IMR-90 (cell line): ENCODE measurements at regions not wholly inside any gene's neighbourhood (a gene's known extent, or its start where the extent isn't known, plus 50 kb on each side); places are given as distances from the start of the nearest gene placed in this dataset.

Experiments used
- ATAC-seq: fragments of 200-7000 bp; cut with Tn5 transposase; 2 replicates; pipeline ENCODE4 v1.9.1; 2020; ENCODE audit warnings: low read depth, mild to moderate bottlenecking, moderate library complexity
- BruUV-seq: library from RNA; stranded (reverse); fragments of 400-500 nt; replicated peaks from 2 replicates; lab custom pipeline; 2021; lab: Mats Ljungman, UMichigan
- CTCF ChIA-PET: fragments of 300-600 bp; formaldehyde crosslinking; extraction: SDS; loops from one replicate; lab custom pipeline; 2021; ENCODE audit warnings: antibody characterized with exemption; lab: Yijun Ruan, JAX
- POLR2A ChIA-PET: fragments of 300-600 bp; sonication (Branson Sonifier 250); formaldehyde crosslinking; loops from one replicate; lab custom pipeline; 2022; ENCODE audit warnings: antibody characterized with exemption; ENCODE audit not compliant: unreplicated experiment; lab: Charles Lee
- DNase-seq: peaks from one replicate; pipeline ENCODE4 v3.0.0; 2013
- H2AFZ ChIP-seq: replicated peaks from 2 replicates; pipeline ENCODE3; 2013; ENCODE audit warnings: low read length, mild to moderate bottlenecking; ENCODE audit not compliant: poor library complexity
- H2AK5ac ChIP-seq: 2 replicates; pipeline ENCODE4 v1.6.1; 2013; ENCODE audit warnings: low read depth, low read length, inconsistent platforms
- H2AK9ac ChIP-seq: replicated peaks from 2 replicates; pipeline ENCODE3; 2013; ENCODE audit warnings: mild to moderate bottlenecking, low read depth, low read length, moderate library complexity; ENCODE audit not compliant: poor library complexity
- H2BK120ac ChIP-seq: 2 replicates; pipeline ENCODE4 v1.6.1; 2013; ENCODE audit warnings: low read depth, low read length, inconsistent platforms
- H2BK15ac ChIP-seq: 3 replicates; pipeline ENCODE4 v1.6.1; 2013; ENCODE audit warnings: low read depth, low read length, inconsistent platforms
- H2BK20ac ChIP-seq: 2 replicates; pipeline ENCODE4 v1.6.1; 2013; ENCODE audit warnings: low read depth, mild to moderate bottlenecking, inconsistent platforms, low read length, moderate library complexity
- H2BK5ac ChIP-seq: 2 replicates; pipeline ENCODE4 v1.6.1; 2013; ENCODE audit warnings: mild to moderate bottlenecking, low read depth, low read length, inconsistent platforms; ENCODE audit not compliant: poor library complexity, severe bottlenecking
- H3K14ac ChIP-seq: replicated peaks from 2 replicates; pipeline ENCODE4 v1.6.1; 2013; ENCODE audit warnings: low read depth, low read length, inconsistent platforms
- H3K18ac ChIP-seq: 2 replicates; pipeline ENCODE4 v1.6.1; 2013; ENCODE audit warnings: low read depth, low read length, control low read depth
- H3K23ac ChIP-seq: 2 replicates; pipeline ENCODE4 v1.6.1; 2013; ENCODE audit warnings: low read depth, low read length, inconsistent platforms
- H3K27ac ChIP-seq: 2 replicates; pipeline ENCODE4 v1.5.1; 2013; ENCODE audit warnings: mild to moderate bottlenecking, control low read depth, low read length; ENCODE audit not compliant: insufficient read depth
- H3K27me3 ChIP-seq: 2 replicates; pipeline ENCODE4 v1.6.1; 2013; ENCODE audit warnings: low read length; ENCODE audit not compliant: control insufficient read depth, insufficient read depth
- H3K36me3 ChIP-seq: 2 replicates; pipeline ENCODE4 v1.6.1; 2013; ENCODE audit warnings: low read length, mixed read lengths; ENCODE audit not compliant: control insufficient read depth, insufficient read depth
- H3K4ac ChIP-seq: 2 replicates; pipeline ENCODE4 v1.6.1; 2013; ENCODE audit warnings: low read depth, low read length, inconsistent platforms
- H3K4me1 ChIP-seq: 2 replicates; pipeline ENCODE4 v1.6.1; 2013; ENCODE audit warnings: low read length, mixed read lengths; ENCODE audit not compliant: control insufficient read depth, insufficient read depth
- H3K4me2 ChIP-seq: 2 replicates; pipeline ENCODE4 v1.6.1; 2013; ENCODE audit warnings: low read depth, mild to moderate bottlenecking, control low read depth, low read length, moderate library complexity
- H3K4me3 ChIP-seq: 2 replicates; pipeline ENCODE4 v1.5.1; 2013; ENCODE audit warnings: low read depth, mild to moderate bottlenecking, control low read depth, low read length, moderate library complexity; ENCODE audit not compliant: insufficient read depth
- H3K56ac ChIP-seq: 2 replicates; pipeline ENCODE4 v1.6.1; 2013; ENCODE audit warnings: low read length, inconsistent platforms; ENCODE audit not compliant: insufficient read depth; ENCODE audit errors: extremely low read depth
- H3K79me1 ChIP-seq, 2 experiments: 2 replicates each; pipeline ENCODE4 v1.6.1; 2013; ENCODE audit warnings: low read length in 2 of 2, inconsistent platforms in 1 of 2, low read depth in 1 of 2
- H3K9ac ChIP-seq: 2 replicates; pipeline ENCODE4 v1.6.1; 2013; ENCODE audit warnings: low read depth, low read length, control low read depth
- H3K9me1 ChIP-seq: 2 replicates; pipeline ENCODE4 v1.6.1; 2013; ENCODE audit warnings: low read length, inconsistent platforms; ENCODE audit not compliant: insufficient read depth
- H3K9me3 ChIP-seq: 2 replicates; pipeline ENCODE4 v1.6.1; 2013; ENCODE audit warnings: low read length; ENCODE audit not compliant: control insufficient read depth, insufficient read depth
- H4K20me1 ChIP-seq: 2 replicates; pipeline ENCODE4 v1.6.1; 2013; ENCODE audit warnings: low read length, inconsistent platforms; ENCODE audit not compliant: insufficient read depth
- H4K5ac ChIP-seq: 2 replicates; pipeline ENCODE4 v1.6.1; 2013; ENCODE audit warnings: mild to moderate bottlenecking, low read depth, low read length, control low read depth
- H4K8ac ChIP-seq, 2 experiments: 2 replicates each; pipeline ENCODE4 v1.6.1; 2013; ENCODE audit warnings: low read depth in 2 of 2, low read length in 2 of 2, control low read depth in 1 of 2, inconsistent platforms in 1 of 2
- H4K91ac ChIP-seq: 2 replicates; pipeline ENCODE4 v1.6.1; 2013; ENCODE audit warnings: low read depth, low read length, inconsistent platforms; ENCODE audit not compliant: insufficient read depth
- BHLHE40 ChIP-seq: fragments of 150-350 bp; IDR thresholded peaks from 2 replicates; pipeline ENCODE4 v1.6.1; 2016; ENCODE audit warnings: mild to moderate bottlenecking, low read depth, low read length
- CEBPB ChIP-seq: IDR thresholded peaks from 2 replicates; pipeline ENCODE4 v1.6.1; 2012; ENCODE audit warnings: low read depth, low read length, improper control_type of control experiment
- CHD1 ChIP-seq: IDR thresholded peaks from 2 replicates; pipeline ENCODE4 v1.6.1; 2012; ENCODE audit warnings: low read depth, low read length, improper control_type of control experiment
- CTCF ChIP-seq: conservative IDR thresholded peaks from 2 replicates; pipeline ENCODE4 v1.5.1; 2012; ENCODE audit warnings: mild to moderate bottlenecking, low read depth, low read length, improper control_type of control experiment
- ELK1 ChIP-seq: fragments of 150-350 bp; IDR thresholded peaks from 2 replicates; pipeline ENCODE4 v1.6.1; 2016; ENCODE audit warnings: low read depth, mild to moderate bottlenecking, low read length, moderate library complexity, borderline replicate concordance
- MAFK ChIP-seq: IDR thresholded peaks from 2 replicates; pipeline ENCODE4 v1.6.1; 2012; ENCODE audit warnings: low read depth, low read length, improper control_type of control experiment
- MAZ ChIP-seq: IDR thresholded peaks from 2 replicates; pipeline ENCODE4 v1.6.1; 2012; ENCODE audit warnings: low read depth, mild to moderate bottlenecking, low read length, improper control_type of control experiment, moderate library complexity, borderline replicate concordance
- NFE2L2 ChIP-seq: fragments of 150-350 bp; IDR thresholded peaks from 2 replicates; pipeline ENCODE4 v1.6.1; 2016; ENCODE audit warnings: low read depth, mild to moderate bottlenecking, low read length
- POLR2A ChIP-seq: IDR thresholded peaks from 2 replicates; pipeline ENCODE4 v1.6.1; 2012; ENCODE audit warnings: mild to moderate bottlenecking, low read depth, low read length
- RCOR1 ChIP-seq: IDR thresholded peaks from 2 replicates; pipeline ENCODE4 v1.6.1; 2012; ENCODE audit warnings: mild to moderate bottlenecking, low read length, improper control_type of control experiment; ENCODE audit not compliant: insufficient replicate concordance
- RFX5 ChIP-seq: IDR thresholded peaks from 2 replicates; pipeline ENCODE4 v1.8.0; 2012; ENCODE audit warnings: low read depth, mild to moderate bottlenecking, low read length, moderate library complexity
- SMC3 ChIP-seq: fragments of 150-350 bp; IDR thresholded peaks from 2 replicates; pipeline ENCODE4 v1.6.1; 2016; ENCODE audit warnings: low read depth, mild to moderate bottlenecking, antibody characterized with exemption, low read length, moderate library complexity
- USF2 ChIP-seq: fragments of 150-350 bp; IDR thresholded peaks from 2 replicates; pipeline ENCODE4 v1.6.1; 2017; ENCODE audit warnings: mild to moderate bottlenecking, antibody characterized with exemption, low read length, low read depth
- WGBS, 2 experiments: methylation state at CpG; one replicate each; pipeline versions ENCODE4 v1.1.5 to v1.1.7; 2013; ENCODE audit warnings: missing lambda C conversion rate in 2 of 2; ENCODE audit not compliant: insufficient read length in 1 of 2; ENCODE audit errors: extremely low coverage in 2 of 2; 5-methylcytosine and 5-hydroxymethylcytosine counted together
- dilution Hi-C: fragments of 300-500 bp; cut with HindIII; formaldehyde crosslinking; loops from one replicate; pipeline ENCODE4 v1.14.3; 2018; ENCODE audit warnings: low sequenced_read_pairs; ENCODE audit not compliant: unreplicated experiment
- in situ Hi-C: fragments of 300-500 bp; cut with MboI; formaldehyde crosslinking; loops from 3 replicates; pipeline ENCODE4 v1.14.3; 2019; ENCODE audit warnings: low sequenced_read_pairs, inconsistent platforms, mixed read lengths
- intact Hi-C: fragments of 100-400 bp; cut with micrococcal nuclease; formaldehyde crosslinking; loops from 2 replicates; pipeline ENCODE4 v1.10.0; 2022

DNA sequence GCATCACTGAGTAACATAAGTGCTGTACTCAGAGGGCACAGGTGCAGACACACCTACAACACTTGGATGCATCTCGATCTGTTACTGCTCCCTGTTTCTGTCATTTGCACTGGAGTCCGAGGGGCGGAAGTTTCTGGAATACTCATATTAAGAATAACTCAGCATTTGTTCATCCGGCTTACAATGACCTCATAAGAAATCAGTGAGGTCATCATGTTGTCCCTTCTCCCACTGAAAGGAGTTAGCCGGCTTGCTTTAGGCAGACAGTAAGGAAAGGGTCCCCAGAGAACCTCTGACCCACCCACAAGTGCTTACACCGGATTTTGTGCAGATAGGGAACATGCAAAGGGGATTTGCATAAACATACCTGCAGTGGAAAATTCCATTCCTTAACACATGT, 344.7 kb downstream of the HAPSTR1 start:
- H3K14ac ChIP-seq = no peak overlapping the region
- peaks cover 7% of the 10 kb centered on the region; the same call in 1 of the 2 replicates for H3K9me3 ChIP-seq
- no peak overlapping the region for H4K8ac ChIP-seq
- H2AK9ac ChIP-seq = no peak overlapping the region
- no peak overlapping the region for H2BK20ac ChIP-seq
- H3K4me1 ChIP-seq = no peaks in the 10 kb centered on the region
- no peak overlapping the region for H3K4me2 ChIP-seq
- no peak for DNase-seq
- H3K79me1 ChIP-seq = no peaks in the 10 kb centered on the region
- no peak overlapping the region for H2BK5ac ChIP-seq
- dilution Hi-C loops (no loop called here), intact Hi-C loops (no loop called here), in situ Hi-C loops (no loop called here)
- ChIA-PET POLR2A (no interaction called here), CTCF (no interaction called here)
- H3K9me1 ChIP-seq = no peaks in the 10 kb centered on the region
- no peak overlapping the region for H2BK120ac ChIP-seq
- BruUV-seq = no TSS peak
- H3K27me3 ChIP-seq = no peaks in the 10 kb centered on the region
- no peak overlapping the region for H2AFZ ChIP-seq
- no peak overlapping the region for H2BK15ac ChIP-seq
- no peak overlapping the region for H3K18ac ChIP-seq
- no peaks in the 10 kb centered on the region for H3K36me3 ChIP-seq
- no peaks in the 10 kb centered on the region for H4K20me1 ChIP-seq
- no peak overlapping the region for H3K4me3 ChIP-seq
- H3K23ac ChIP-seq = no peak overlapping the region
- TF ChIP-seq CTCF = no peak
- TF ChIP-seq CHD1 = no peak
- TF ChIP-seq RCOR1 = no peak
- no peak for TF ChIP-seq MAZ
- TF ChIP-seq ELK1 = no peak
- no peak for TF ChIP-seq CEBPB
- TF ChIP-seq USF2 = no peak
- TF ChIP-seq NFE2L2 = no peak
- no peak for TF ChIP-seq RFX5
- TF ChIP-seq POLR2A = no peak
- TF ChIP-seq BHLHE40 = no peak
- TF ChIP-seq SMC3 = no peak
- no peak for TF ChIP-seq MAFK
- H3K4ac ChIP-seq = no peak overlapping the region
- H4K91ac ChIP-seq = no peak overlapping the region
- ATAC-seq = no peak
- H2AK5ac ChIP-seq = no peak overlapping the region
- H3K27ac ChIP-seq = no peak overlapping the region
- H4K5ac ChIP-seq = no peak overlapping the region
- no peak overlapping the region for H3K56ac ChIP-seq
- H3K9ac ChIP-seq = no peak overlapping the region
- WGBS, 2 experiments = no CpG with 5 or more reads among the region's 6 CpGs
